CD4-positive, alpha-beta T cell treated with Interleukin-10 for 1 hour (primary cell): ENCODE measurements at regions not wholly inside any gene's neighbourhood (a gene's known extent, or its start where the extent isn't known, plus 50 kb on each side); places are given as distances from the start of the nearest gene placed in this dataset.
"Not testable (repeated sequence)": the region's sequence is repeated elsewhere in the genome, so short reads cannot be mapped to it uniquely, and the experiment has no call there.

ENCODE experiments used
- DNase-seq: peaks from one replicate; pipeline ENCODE4 v3.0.0-alpha.2; 2020

GRCh38 chr12:119931402-119931801 is 54.3 kb upstream of the CIT start:
- DNase-seq = no peak

GRCh38 chr12:119932921-119933320 is 55.8 kb upstream of the CIT start:
- no peak for DNase-seq

GRCh38 chr12:119934780-119935179 is 54.3 kb upstream of the BICDL1 start:
- not testable (repeated sequence) for DNase-seq

DNA sequence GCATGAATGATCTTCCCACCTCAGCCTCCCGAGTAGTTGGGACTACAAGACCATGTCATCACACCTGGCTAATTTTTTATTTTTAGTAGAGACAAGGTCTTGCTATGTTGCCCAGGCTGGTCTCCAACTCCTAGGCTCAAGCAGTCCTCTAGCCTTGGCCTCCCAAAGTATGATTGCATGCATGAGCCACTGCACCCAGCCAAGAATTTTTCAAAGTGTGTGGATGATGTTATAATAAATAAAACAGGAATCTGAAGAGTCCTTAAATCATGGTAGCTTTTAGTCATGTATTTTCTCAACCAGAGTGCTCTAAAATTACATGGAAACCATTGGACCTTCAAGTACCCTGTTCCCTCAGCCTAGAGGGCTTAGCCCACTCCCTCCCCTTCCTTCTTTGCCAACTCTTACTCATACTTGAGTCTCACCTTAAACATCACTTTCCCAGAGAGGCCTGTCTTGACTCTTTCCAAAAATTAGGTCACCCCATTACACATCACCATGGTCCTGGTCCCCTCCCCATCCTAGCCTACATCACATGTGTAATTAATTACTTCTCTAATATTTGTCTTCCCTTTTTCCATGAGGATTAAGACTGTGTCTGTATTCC is 52.2 kb upstream of the BICDL1 start:
- no peak for DNase-seq

- DNase-seq = peak; percentile 72
Measured at GRCh38 chr12:119938049-119938667, 50.9 kb upstream of the BICDL1 start.
